Right forelimb (tissue), 1 donor: ENCODE measurements at regions not wholly inside any gene's neighbourhood (a gene's known extent, or its start where the extent isn't known, plus 50 kb on each side); places are given as distances from the start of the nearest gene placed in this dataset.
"Not testable (repeated sequence)": the region's sequence is repeated elsewhere in the genome, so short reads cannot be mapped to it uniquely, and the experiment has no call there.

ENCODE experiments used
- DNase-seq: peaks from one replicate; pipeline ENCODE4 v3.0.0-alpha.2; 2018

GRCh38 chr11:41714101-41714500, 254.6 kb upstream of the LRRC4C start:
- no peak for DNase-seq

- no peak for DNase-seq
These were observed 257.4 kb upstream of the LRRC4C start for GRCh38 chr11:41716862-41717261.

DNA sequence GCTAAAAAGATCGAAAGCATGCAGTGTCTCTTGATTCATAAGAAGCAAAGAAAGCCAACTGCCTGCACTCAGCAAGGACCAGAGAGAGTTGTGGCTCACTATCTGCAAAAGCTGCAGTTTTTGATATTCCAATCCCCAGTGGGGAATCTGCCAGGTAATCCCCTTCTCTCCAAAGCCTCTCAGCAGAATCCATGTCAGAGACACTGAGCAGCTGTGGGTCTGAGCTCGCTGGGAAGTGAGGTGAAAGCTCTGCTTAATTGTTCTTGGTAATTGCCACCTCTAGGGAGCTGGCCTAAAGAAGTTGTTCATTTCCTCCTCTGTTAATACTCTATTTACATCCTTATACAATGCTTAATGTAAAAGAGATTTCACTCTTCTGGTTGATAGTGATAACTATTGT, 261.3 kb upstream of the LRRC4C start:
- DNase-seq = no peak

- not testable (repeated sequence) for DNase-seq
These were observed 268.7 kb upstream of the LRRC4C start for GRCh38 chr11:41728161-41728560.

- DNase-seq = no peak
These were observed 315.8 kb upstream of the LRRC4C start for GRCh38 chr11:41775296-41775695.

- no peak for DNase-seq
These were observed 320.0 kb upstream of the LRRC4C start for GRCh38 chr11:41779401-41779960.

DNA sequence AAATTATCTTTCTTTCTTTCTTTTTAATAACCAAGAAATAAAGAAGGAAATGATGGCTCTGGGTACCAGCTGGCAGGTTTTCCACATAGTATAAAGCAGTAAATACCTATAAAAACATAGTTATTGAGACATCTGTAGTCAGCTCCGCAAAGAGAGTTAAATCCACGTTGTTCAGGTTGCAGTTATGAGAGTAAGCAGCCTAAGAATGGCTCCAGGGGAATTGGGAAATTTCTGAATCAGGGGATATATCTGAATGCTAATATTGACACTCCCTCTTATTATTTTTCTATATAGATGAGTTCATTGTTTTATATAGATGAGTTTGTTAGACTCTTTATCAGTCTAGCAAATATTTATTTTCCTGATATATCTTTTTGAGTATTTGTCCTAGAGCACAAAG, 322.0 kb upstream of the LRRC4C start:
- DNase-seq = no peak

GRCh38 chr11:41784513-41785335, 325.3 kb upstream of the LRRC4C start:
- no peak for DNase-seq

DNA sequence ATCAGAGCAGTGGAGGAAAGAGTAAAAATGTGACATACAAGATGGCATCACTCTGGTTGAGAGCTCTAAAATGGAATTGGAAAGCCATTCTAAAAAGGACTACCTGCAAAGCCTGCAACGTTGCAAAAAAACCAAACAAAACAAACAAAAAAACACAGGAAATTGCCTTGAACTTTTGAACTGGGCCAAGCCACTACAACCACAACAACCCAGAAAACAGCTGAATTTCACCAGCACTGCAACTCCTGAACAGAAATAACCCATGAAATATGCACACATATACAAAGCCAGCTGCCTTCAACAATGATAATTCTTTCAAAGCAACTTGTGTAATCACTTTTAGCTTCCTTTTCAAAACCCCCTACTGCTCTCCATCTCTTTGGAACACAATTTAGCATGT, 326.6 kb upstream of the LRRC4C start:
- DNase-seq = no peak

- DNase-seq = no peak
These were observed 328.7 kb upstream of the LRRC4C start for GRCh38 chr11:41788177-41788576.

DNA sequence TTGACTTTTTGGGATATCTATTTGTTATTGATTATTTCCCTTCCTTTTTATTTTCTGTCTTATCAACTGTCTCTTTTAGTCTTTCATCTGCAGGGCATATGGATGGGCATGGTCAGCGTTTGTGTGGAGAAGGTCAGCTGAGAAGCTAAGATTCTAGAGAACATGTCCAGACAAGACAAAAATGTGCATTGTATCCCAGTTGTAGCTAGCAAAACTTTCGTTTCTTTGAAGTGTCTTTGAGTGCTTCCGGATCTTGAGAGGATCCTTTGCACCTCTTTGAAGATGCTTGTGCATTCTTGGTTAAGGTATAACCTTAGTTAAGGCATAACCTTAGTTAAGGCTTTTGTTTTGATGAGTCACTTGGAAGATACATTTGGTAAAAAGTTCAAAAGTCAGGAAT, 329.9 kb upstream of the LRRC4C start:
- no peak for DNase-seq

DNA sequence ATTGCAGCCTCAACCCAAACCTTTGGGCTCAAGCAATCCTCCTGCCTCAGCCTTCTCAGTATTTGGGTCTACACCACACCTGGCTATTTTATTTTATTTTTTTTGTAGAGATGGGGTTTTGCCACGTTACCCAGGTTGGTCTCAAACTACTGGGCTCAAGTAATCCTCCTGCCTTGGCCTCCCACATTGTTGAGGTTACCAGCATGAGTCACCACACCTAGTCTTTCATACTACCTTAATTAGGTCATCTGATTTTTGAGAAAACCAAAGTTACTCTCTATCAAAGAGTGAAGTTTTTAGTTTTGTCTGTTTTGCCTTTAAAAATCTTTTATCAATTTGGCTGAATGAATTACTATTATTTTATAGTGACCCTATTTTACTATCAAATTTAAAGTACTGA, 335.6 kb upstream of the LRRC4C start:
- DNase-seq = no peak

DNA sequence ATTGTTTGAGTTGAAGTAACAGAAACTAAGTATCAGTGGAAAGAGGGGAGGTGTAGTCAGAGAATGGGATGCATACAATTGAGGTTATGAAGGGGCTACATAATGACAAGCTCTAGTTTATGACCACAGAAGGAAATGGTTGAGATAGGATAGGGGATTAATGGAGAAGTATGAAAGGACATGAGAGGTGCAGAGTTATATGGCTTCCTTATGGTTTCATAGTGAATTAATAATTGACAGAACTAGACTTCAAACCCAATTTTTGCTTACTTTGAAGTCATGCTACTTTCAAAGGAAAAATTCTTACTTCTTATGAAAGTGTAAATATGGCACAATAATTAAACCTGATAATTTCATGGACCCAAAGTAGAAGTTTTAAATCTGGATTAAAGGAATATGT, 340.3 kb upstream of the LRRC4C start:
- no peak for DNase-seq

GRCh38 chr11:41803895-41804294, 344.4 kb upstream of the LRRC4C start:
- no peak for DNase-seq

- DNase-seq = no peak
These were observed 356.9 kb upstream of the LRRC4C start for GRCh38 chr11:41816396-41816795.

DNA sequence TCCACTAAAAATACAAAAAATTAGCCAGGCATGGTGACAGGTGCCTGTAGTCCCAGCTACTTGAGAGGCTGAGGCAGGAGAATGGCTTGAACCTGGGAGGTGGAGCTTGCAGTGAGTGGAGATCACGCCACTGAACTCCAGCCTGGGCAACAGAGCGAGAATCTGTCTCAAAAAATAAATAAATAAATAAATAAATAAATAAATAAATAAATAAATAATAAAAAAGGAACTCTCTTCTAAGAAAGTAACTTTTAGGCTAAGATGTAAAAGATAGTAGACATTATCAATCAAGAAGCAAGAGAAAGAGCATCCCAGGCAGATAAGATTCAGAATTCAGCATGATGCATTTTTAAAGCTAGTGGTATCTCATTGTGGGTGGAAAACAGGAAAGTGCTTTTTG, 364.8 kb upstream of the LRRC4C start:
- DNase-seq = not testable (repeated sequence)

DNA sequence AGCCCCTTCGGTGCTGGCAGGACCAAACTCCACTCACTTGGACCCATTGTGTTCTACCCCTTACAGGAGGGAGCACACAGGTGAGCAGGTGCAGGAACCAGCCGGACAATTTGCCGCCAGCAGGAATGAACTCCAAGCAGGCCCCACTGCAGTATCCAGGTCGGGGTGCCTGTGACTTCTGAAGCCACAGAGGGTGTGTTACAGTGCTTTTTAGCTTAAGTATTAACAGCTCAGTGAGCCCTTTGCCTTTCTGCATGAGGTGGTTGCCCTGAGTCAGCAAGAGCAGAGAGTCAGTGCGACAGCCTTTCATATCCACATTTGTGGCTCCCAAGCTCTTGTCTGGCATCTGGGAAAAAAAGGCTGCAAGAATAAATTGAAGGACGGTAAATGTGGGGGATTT, 366.6 kb upstream of the LRRC4C start:
- no peak for DNase-seq

GRCh38 chr11:41836431-41836830, 377.0 kb upstream of the LRRC4C start:
- no peak for DNase-seq

DNA sequence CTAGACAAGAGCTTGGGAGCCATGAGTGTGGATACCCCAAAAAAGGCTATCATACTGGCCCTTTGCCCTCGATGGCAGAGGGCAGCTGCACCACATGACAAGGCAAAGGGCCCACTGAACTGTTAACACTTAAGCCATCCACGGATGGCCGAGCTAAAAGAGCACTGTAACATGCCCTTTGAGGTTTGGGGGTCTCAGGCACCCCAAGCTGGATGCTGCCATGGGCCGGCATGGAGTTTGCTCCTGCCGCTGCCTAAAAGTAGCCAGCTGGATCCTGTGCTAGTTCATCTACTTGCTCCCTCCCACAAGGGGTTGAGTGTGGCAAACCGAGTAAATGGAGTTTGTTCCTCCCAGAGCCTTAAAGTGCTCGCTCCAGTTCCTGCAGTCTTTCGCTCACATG, 383.2 kb upstream of the LRRC4C start:
- DNase-seq = no peak

DNA sequence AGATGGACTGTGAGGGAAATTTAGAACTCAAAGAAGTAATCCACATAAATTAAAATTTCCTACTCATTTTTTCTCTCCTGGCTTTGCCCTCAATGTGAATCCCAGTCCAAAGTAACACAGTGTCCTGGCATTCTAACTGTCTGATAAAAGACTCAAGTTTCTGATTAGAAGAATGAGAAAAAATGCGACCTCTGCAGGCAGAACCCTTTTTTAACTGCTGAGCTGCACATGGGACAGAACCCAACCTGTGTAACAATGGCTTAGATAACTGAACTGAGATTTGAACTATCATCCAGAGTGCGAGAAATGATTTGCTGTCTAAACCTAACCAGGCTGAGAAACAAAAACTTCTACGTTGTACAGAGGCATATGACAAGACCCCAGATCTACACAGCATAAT, 385.6 kb upstream of the LRRC4C start:
- DNase-seq = no peak

DNA sequence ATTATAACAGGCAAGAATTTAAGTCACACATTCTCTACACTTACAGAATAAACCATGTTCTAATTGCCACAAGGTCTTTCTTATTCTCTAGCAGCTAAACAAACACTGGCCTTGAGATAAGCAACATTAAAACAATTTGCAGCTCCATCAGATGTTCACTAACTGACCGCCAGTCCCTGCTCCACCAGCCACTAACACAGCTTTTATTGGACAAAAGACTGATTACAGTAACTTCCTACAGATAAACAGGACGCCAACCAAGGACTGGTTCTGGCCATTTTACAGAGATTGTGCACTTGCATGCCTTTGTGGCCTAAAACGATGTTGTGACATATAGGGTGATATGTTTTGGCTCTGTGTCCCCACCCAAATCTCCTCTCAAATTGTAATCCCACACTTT, 388.9 kb upstream of the LRRC4C start:
- DNase-seq = no peak

DNA sequence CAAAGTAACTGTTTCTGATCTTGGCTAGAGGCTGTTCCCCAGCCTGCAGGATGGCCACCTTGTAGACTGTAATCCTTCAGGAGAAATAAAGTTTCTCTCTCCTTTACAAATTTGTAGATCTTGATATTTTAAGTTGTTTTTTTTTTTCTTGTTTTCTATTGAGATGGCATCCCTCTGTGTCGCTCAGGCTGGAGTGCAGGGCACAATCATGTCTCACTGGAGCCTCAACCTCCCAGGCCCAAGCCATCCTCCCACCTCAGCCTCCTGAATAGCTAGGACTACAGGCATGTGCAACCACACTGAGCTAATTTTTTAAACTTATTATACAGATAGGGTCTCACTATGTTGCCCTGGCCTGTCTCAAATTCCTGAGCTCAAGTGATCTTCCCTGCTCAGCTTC, 389.8 kb upstream of the LRRC4C start:
- DNase-seq = no peak

DNA sequence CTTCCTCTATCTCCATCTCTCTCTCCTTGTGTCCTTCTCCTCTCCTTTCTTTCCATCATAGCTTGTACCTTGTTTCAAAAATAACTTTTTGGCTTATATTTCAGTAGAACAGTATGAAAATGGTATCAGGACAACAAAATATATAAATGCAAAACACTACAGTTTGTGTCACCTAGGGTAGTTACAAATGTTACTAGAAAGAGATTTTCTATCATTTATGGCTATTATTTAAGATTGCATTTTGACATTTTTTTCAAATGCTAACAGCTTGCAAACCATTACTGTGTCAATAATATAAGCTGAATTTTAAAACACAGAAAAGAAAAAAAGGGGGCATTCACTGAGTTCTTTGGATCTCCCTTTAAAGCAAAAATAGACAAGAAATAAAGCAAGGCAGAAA, 392.3 kb upstream of the LRRC4C start:
- DNase-seq = no peak

DNA sequence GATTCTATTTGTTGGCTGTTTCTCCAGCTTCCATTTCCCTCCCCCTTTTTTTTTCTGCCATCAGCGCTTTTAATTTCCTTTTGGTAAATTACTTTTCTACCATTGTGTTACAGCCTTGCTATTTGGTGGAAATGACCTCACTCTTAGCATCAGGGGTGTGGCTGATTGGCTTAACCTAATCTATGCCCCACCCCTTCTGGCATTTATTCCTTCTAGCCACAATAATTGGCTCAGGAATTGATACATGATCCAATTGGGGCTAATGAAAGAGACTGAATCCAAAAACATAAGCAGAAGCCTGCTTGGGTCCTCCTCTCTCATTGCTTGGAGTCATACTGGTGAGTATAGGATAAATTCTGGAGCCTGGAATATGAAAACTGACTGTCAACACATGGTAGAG, 402.4 kb upstream of the LRRC4C start:
- DNase-seq = no peak

- no peak for DNase-seq
These were observed 407.1 kb upstream of the LRRC4C start for GRCh38 chr11:41866525-41866924.
